ENCODE measurements at regions not wholly inside any gene's neighbourhood (a gene's known extent, or its start where the extent isn't known, plus 50 kb on each side); places are given as distances from the start of the nearest gene placed in this dataset.

GRCh38 chr2:238692562-238692961 is 155.3 kb upstream of the TWIST2 start:
- TF ChIP-seq, protein P1, sequence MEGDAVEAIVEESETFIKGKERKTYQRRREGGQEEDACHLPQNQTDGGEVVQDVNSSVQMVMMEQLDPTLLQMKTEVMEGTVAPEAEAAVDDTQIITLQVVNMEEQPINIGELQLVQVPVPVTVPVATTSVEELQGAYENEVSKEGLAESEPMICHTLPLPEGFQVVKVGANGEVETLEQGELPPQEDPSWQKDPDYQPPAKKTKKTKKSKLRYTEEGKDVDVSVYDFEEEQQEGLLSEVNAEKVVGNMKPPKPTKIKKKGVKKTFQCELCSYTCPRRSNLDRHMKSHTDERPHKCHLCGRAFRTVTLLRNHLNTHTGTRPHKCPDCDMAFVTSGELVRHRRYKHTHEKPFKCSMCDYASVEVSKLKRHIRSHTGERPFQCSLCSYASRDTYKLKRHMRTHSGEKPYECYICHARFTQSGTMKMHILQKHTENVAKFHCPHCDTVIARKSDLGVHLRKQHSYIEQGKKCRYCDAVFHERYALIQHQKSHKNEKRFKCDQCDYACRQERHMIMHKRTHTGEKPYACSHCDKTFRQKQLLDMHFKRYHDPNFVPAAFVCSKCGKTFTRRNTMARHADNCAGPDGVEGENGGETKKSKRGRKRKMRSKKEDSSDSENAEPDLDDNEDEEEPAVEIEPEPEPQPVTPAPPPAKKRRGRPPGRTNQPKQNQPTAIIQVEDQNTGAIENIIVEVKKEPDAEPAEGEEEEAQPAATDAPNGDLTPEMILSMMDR (IDR thresholded peaks at IDR 0.05; ENCODE audit: low read depth, low read length, missing input control): no peak
- no peak for TF ChIP-seq REST (IDR thresholded peaks at IDR 0.05)
- TF ChIP-seq TAF1 (conservative IDR thresholded peaks at IDR 0.05): no peak
